ENCODE measurements at regions not wholly inside any gene's neighbourhood (a gene's known extent, or its start where the extent isn't known, plus 50 kb on each side); places are given as distances from the start of the nearest gene placed in this dataset.
"Not testable (repeated sequence)": the region's sequence is repeated elsewhere in the genome, so short reads cannot be mapped to it uniquely, and the experiment has no call there.

- peak overlapping the region; percentile 53 for H3K4me2 ChIP-seq (ENCODE audit: low read depth, low read length)
- not testable (repeated sequence) for FAIRE-seq
- TF ChIP-seq ZNF274 (CRISPR knock-in tag; IDR thresholded peaks at IDR 0.05) (0 out of 2 replicates have a peak, but pooled peaks have one; percentile 11), ZNF468 (CRISPR knock-in tag; IDR thresholded peaks at IDR 0.05) (0 out of 2 replicates have a peak, but pooled peaks have one; percentile 26), HIVEP1 (CRISPR knock-in tag; IDR thresholded peaks at IDR 0.05) (peak; percentile 27; the same call in 1 of the 2 replicates), MTA1 (CRISPR knock-in tag; IDR thresholded peaks at IDR 0.05; ENCODE audit: borderline replicate concordance) (peak; percentile 14; the same call in 1 of the 2 replicates), REPIN1 (CRISPR knock-in tag; IDR thresholded peaks at IDR 0.05; ENCODE audit: borderline replicate concordance, low read depth) (0 out of 2 replicates have a peak, but pooled peaks have one; percentile 22), RBM39 (IDR thresholded peaks at IDR 0.05; ENCODE audit: low read depth, low read length, poor library complexity, severe bottlenecking) (peak; percentile 18), TARDBP (CRISPR knock-in tag; IDR thresholded peaks at IDR 0.05) (0 out of 2 replicates have a peak, but pooled peaks have one; percentile 21), ZNF678 (CRISPR knock-in tag; IDR thresholded peaks at IDR 0.05) (0 out of 2 replicates have a peak, but pooled peaks have one; percentile 8)
Observed at GRCh38 chr9:62798884-62799850, 1609.3 kb downstream of the SPATA31A7 start.

More at GRCh38 chr9:62798884-62799850, 1609.3 kb downstream of the SPATA31A7 start:
- CTCF ChIA-PET (ENCODE audit: low intra/inter-chr PET ratio, low total read pairs); intact Hi-C loops (cut with micrococcal nuclease; ENCODE audit: unreplicated experiment); H3K79me2 ChIP-seq (ENCODE audit: insufficient read depth, low read length); H3K9ac ChIP-seq (ENCODE audit: insufficient read depth, low read depth, low read length); H3K27ac ChIP-seq (ENCODE audit: extremely low read length, insufficient read depth, low read length); H2AFZ ChIP-seq (ENCODE audit: low read length); H3K27me3 ChIP-seq (ENCODE audit: control insufficient read depth in 1 of 2, insufficient read depth in 2 of 2, low read length in 2 of 2); H4K20me1 ChIP-seq (ENCODE audit: insufficient read depth, low read length); H3K36me3 ChIP-seq (replicated peaks in 1 of 2; ENCODE audit: control insufficient read depth in 1 of 2, insufficient read depth in 2 of 2, low read length in 2 of 2); H3K9me3 ChIP-seq (ENCODE audit: low read length); DNase-seq (ENCODE audit: low spot score); in situ Hi-C loops (cut with HindIII; ENCODE audit: extremely low pct_ligation_motif_present, low pct_unique_long_range_greater_than_20kb); ATAC-seq: not testable (repeated sequence)
- POLR2A ChIA-PET, result interaction anchor here (2.2 kb wide), 1 partner anchor 1018 kb away, joined by 5 read pairs; no protein-coding TSS in a partner anchor
- H3K4me3 ChIP-seq (replicated peaks in 1 of 3; ENCODE audit: insufficient read depth in 1 of 3, low read depth in 2 of 3, low read length in 3 of 3), result peak overlapping the region; percentile 23 to 51 (median 49); a peak in 3 of 6 replicates
- 54% methylated on average over 35 of the region's 35 CpGs for WGBS (ENCODE audit: low lambda C conversion rate)
- H3K4me1 ChIP-seq (ENCODE audit: insufficient read depth, low read length), result peaks cover 10% of the 10 kb centered on the region; the same call in 1 of the 2 replicates
- BruUV-seq (replicated peaks), result TSS peak; percentile 46

Measured in HepG2 (cell line).